HepG2 (cell line): ENCODE measurements at regions not wholly inside any gene's neighbourhood (a gene's known extent, or its start where the extent isn't known, plus 50 kb on each side); places are given as distances from the start of the nearest gene placed in this dataset.

Experiments
- ATAC-seq: fragments of 200-7000 bp; cut with Tn5 transposase; 3 replicates; pipeline ENCODE4 v1.9.1; 2020; ENCODE audit warnings: mild to moderate bottlenecking, moderate library complexity
- BruUV-seq: library from RNA; stranded (reverse); fragments of 400-500 nt; replicated peaks from 2 replicates; lab custom pipeline; 2021; lab: Mats Ljungman, UMichigan
- CTCF ChIA-PET: fragments of 300-600 bp; formaldehyde crosslinking; extraction: SDS; loops from one replicate; lab custom pipeline; 2021; ENCODE audit warnings: low total read pairs, inconsistent platforms, low intra/inter-chr PET ratio; lab: Yijun Ruan, JAX
- POLR2A ChIA-PET: fragments of 350-600 bp; sonication (Branson Sonifier 250); formaldehyde crosslinking; loops from one replicate; lab custom pipeline; 2020; ENCODE audit warnings: antibody characterized with exemption, inconsistent platforms; lab: Yijun Ruan, JAX
- DNase-seq: peaks from one replicate; pipeline ENCODE4 v3.0.0-alpha.2; 2015; ENCODE audit warnings: low spot score
- FAIRE-seq: peaks from 3 replicates; lab custom pipeline; 2011; peaks lifted over from hg19 to GRCh38; lab: Jason Lieb, UNC
- H2AFZ ChIP-seq: one replicate; pipeline ENCODE4 v1.6.1; 2011; ENCODE audit warnings: low read length, inconsistent platforms
- H3K27ac ChIP-seq: fragments of 300-600 bp; 3 replicates; pipeline ENCODE4 v1.8.0; 2011; ENCODE audit warnings: mixed run types, mild to moderate bottlenecking, mixed read lengths, low read length, inconsistent platforms; ENCODE audit not compliant: insufficient read depth; ENCODE audit errors: extremely low read length
- H3K27me3 ChIP-seq, 2 experiments: fragments of 200-600 bp in 1 of 2; 2 replicates in 1 of 2; 3 replicates in 1 of 2; pipeline versions ENCODE4 v1.6.0 to v1.8.0; 2011; ENCODE audit warnings: low read length in 2 of 2, mild to moderate bottlenecking in 2 of 2, moderate library complexity in 2 of 2, inconsistent platforms in 1 of 2; ENCODE audit not compliant: insufficient read depth in 2 of 2, control insufficient read depth in 1 of 2
- H3K36me3 ChIP-seq, 2 experiments: fragments of 200-600 bp in 1 of 2; replicated peaks in 1 of 2; 2 replicates in 1 of 2; 3 replicates in 1 of 2; pipeline versions ENCODE4 v1.5.1 to v1.8.0; 2011; ENCODE audit warnings: low read length in 2 of 2, inconsistent platforms in 1 of 2; ENCODE audit not compliant: insufficient read depth in 2 of 2, control insufficient read depth in 1 of 2
- H3K4me1 ChIP-seq: 2 replicates; pipeline ENCODE4 v1.5.1; 2012; ENCODE audit warnings: low read length, inconsistent platforms; ENCODE audit not compliant: insufficient read depth
- H3K4me2 ChIP-seq: 2 replicates; pipeline ENCODE4 v1.6.0; 2011; ENCODE audit warnings: low read depth, low read length, inconsistent platforms
- H3K4me3 ChIP-seq, 3 experiments: fragments of 200-600 bp in 1 of 3; sonication (generic), shearing (Covaris generic) in 1 of 3; replicated peaks in 1 of 3; 2 replicates each; pipeline ENCODE4 v1.5.1; 2011 to 2016; ENCODE audit warnings: low read length in 3 of 3, inconsistent platforms in 2 of 3, low read depth in 2 of 3, mild to moderate bottlenecking in 2 of 3, control low read depth in 1 of 3, mixed read lengths in 1 of 3; ENCODE audit not compliant: insufficient read depth in 1 of 3
- H3K79me2 ChIP-seq: one replicate; pipeline ENCODE4 v1.6.1; 2011; ENCODE audit warnings: low read length, inconsistent platforms; ENCODE audit not compliant: insufficient read depth
- H3K9ac ChIP-seq: 2 replicates; pipeline ENCODE4 v1.6.0; 2011; ENCODE audit warnings: mild to moderate bottlenecking, low read depth, low read length, inconsistent platforms; ENCODE audit not compliant: insufficient read depth
- H3K9me3 ChIP-seq: 2 replicates; pipeline ENCODE4 v1.5.1; 2012; ENCODE audit warnings: mild to moderate bottlenecking, low read length
- H4K20me1 ChIP-seq: 2 replicates; pipeline ENCODE4 v1.6.0; 2011; ENCODE audit warnings: inconsistent platforms, mild to moderate bottlenecking, low read length, moderate library complexity; ENCODE audit not compliant: insufficient read depth
- ATAD3A ChIP-seq: sonication (generic); formaldehyde crosslinking; IDR thresholded peaks from 2 replicates; pipeline ENCODE4 v1.4.0; 2020; ENCODE audit warnings: missing genetic modification reagents
- CAMTA2 ChIP-seq: sonication (generic); formaldehyde crosslinking; IDR thresholded peaks from 2 replicates; pipeline ENCODE4 v1.4.0; 2020; ENCODE audit warnings: mild to moderate bottlenecking, missing genetic modification reagents, borderline replicate concordance
- CERS6 ChIP-seq: sonication (generic); formaldehyde crosslinking; IDR thresholded peaks from 2 replicates; pipeline ENCODE4 v1.5.0; 2020; ENCODE audit warnings: missing genetic modification reagents
- EHMT2 ChIP-seq: fragments of 200-600 bp; sonication (generic); IDR thresholded peaks from 2 replicates; pipeline ENCODE4 v1.7.0; 2017; ENCODE audit warnings: antibody characterized with exemption, low read depth, low read length, borderline replicate concordance
- FOXA1 ChIP-seq, 2 experiments: fragments of 450-650 bp in 1 of 2; sonication (generic) in 1 of 2; formaldehyde crosslinking in 1 of 2; IDR thresholded peaks; 2 replicates each; pipeline versions ENCODE4 v1.4.0 to v1.6.1; 2016 to 2020; ENCODE audit warnings: missing genetic modification reagents in 1 of 2
- GZF1 ChIP-seq: sonication (generic); formaldehyde crosslinking; IDR thresholded peaks from 2 replicates; pipeline ENCODE4 v1.5.1; 2020; ENCODE audit warnings: mild to moderate bottlenecking, missing genetic modification reagents
- HOXD1 ChIP-seq: sonication (generic); formaldehyde crosslinking; IDR thresholded peaks from 2 replicates; pipeline ENCODE4 v1.5.0; 2020; ENCODE audit warnings: missing genetic modification reagents
- PHB2 ChIP-seq: fragments of 450-650 bp; IDR thresholded peaks from 2 replicates; pipeline ENCODE4 v1.6.1; 2018; ENCODE audit not compliant: partially characterized antibody
- SRF ChIP-seq: IDR thresholded peaks from 2 replicates; pipeline ENCODE4 v1.6.1; 2011; ENCODE audit warnings: mild to moderate bottlenecking, low read depth, low read length, moderate library complexity
- TGIF2 ChIP-seq: IDR thresholded peaks from 2 replicates; pipeline ENCODE4 v1.6.1; 2016; ENCODE audit warnings: control low read depth, missing compliant biosample characterization
- ZBTB40 ChIP-seq, 2 experiments: fragments of 450-650 bp in 1 of 2; sonication (generic) in 1 of 2; formaldehyde crosslinking in 1 of 2; IDR thresholded peaks; 2 replicates each; pipeline versions ENCODE4 v1.6.1 to v1.8.0; 2016 to 2022; ENCODE audit warnings: antibody characterized with exemption in 1 of 2, mild to moderate bottlenecking in 1 of 2, missing genetic modification reagents in 1 of 2
- ZNF274 ChIP-seq: sonication (generic); formaldehyde crosslinking; IDR thresholded peaks from 2 replicates; pipeline ENCODE4 v1.5.1; 2020; ENCODE audit warnings: mild to moderate bottlenecking, missing genetic modification reagents
- ZNF503 ChIP-seq: sonication (generic); formaldehyde crosslinking; IDR thresholded peaks from 2 replicates; pipeline ENCODE4 v1.4.0; 2020; ENCODE audit warnings: missing genetic modification reagents
- WGBS: methylation state at CpG from one replicate; pipeline ENCODE4 v1.1.6; 2017; ENCODE audit warnings: low lambda C conversion rate; 5-methylcytosine and 5-hydroxymethylcytosine counted together
- in situ Hi-C: cut with HindIII; loops from 2 replicates; pipeline ENCODE4 v1.10.0; 2017; ENCODE audit warnings: low pct_unique_long_range_greater_than_20kb; ENCODE audit not compliant: extremely low pct_ligation_motif_present
- intact Hi-C: fragments of 100-400 bp; cut with micrococcal nuclease; formaldehyde crosslinking; loops from one replicate; pipeline ENCODE4 v1.10.0; 2022; ENCODE audit not compliant: unreplicated experiment

- Histone ChIP-seq H3K27me3 (no peaks in the 10 kb centered on the region), H3K79me2 (no peaks in the 10 kb centered on the region), H3K4me1 (0 out of 2 replicates have a peak, but pooled peaks cover 7% of the 10 kb centered on the region), H3K9me3 (no peaks in the 10 kb centered on the region), H2AFZ (no peak overlapping the region), H4K20me1 (no peaks in the 10 kb centered on the region), H3K4me3 (no peak overlapping the region), H3K27ac (no peak overlapping the region), H3K9ac (no peak overlapping the region), H3K36me3 (no peaks in the 10 kb centered on the region), H3K4me2 (no peak overlapping the region)
- ATAC-seq (no peak), DNase-seq (no peak), FAIRE-seq (no peak)
- intact Hi-C loops (loop anchor here (2.0 kb wide), 1 partner anchor 177 kb away; no protein-coding TSS in a partner anchor), in situ Hi-C loops (no loop called here)
- ChIA-PET POLR2A (no interaction called here), CTCF (no interaction called here)
- no TSS peak for BruUV-seq
- 4% methylated on average over 3 of the region's 3 CpGs for WGBS
- no peak for TF ChIP-seq EHMT2
- no peak for TF ChIP-seq TGIF2
- no peak for TF ChIP-seq CERS6
- TF ChIP-seq FOXA1 (IDR thresholded peaks at IDR 0.05), result peak; percentile 39; the same call in 1 of the 2 replicates
- TF ChIP-seq FOXA1 (CRISPR knock-in tag; IDR thresholded peaks at IDR 0.05), result no peak
- TF ChIP-seq ZNF274 (CRISPR knock-in tag), result no peak
- no peak for TF ChIP-seq GZF1 (CRISPR knock-in tag)
- TF ChIP-seq SRF, result no peak
- no peak for TF ChIP-seq CAMTA2
- TF ChIP-seq ZNF503, result no peak
- TF ChIP-seq ATAD3A (CRISPR knock-in tag), result no peak
- TF ChIP-seq HOXD1, result no peak
- TF ChIP-seq ZBTB40 (IDR thresholded peaks at IDR 0.05), result 0 out of 2 replicates have a peak, but pooled peaks have one; percentile 7
- TF ChIP-seq ZBTB40 (CRISPR knock-in tag; IDR thresholded peaks at IDR 0.05), result no peak
- peak; percentile 43 for TF ChIP-seq PHB2
Observed at GRCh38 chr19:29085630-29086029, 127.3 kb downstream of the UQCRFS1 start.
